NCI-H2081 (cell line): ENCODE measurements at regions not wholly inside any gene's neighbourhood (a gene's known extent, or its start where the extent isn't known, plus 50 kb on each side); places are given as distances from the start of the nearest gene placed in this dataset.
"Not testable (repeated sequence)": the region's sequence is repeated elsewhere in the genome, so short reads cannot be mapped to it uniquely, and the experiment has no call there.

Experiments
- DNase-seq, 2 experiments: peaks; one replicate each; lab custom pipeline; 2025; lab: John Stamatoyannopoulos, UW

GRCh38 chr16:52787709-52788108 is 240.8 kb upstream of the TOX3 start:
- no peak for DNase-seq

- no peak for DNase-seq
These were observed 239.1 kb upstream of the TOX3 start for GRCh38 chr16:52786091-52786490.

- no peak for DNase-seq
These were observed 238.7 kb upstream of the TOX3 start for GRCh38 chr16:52785653-52786052.

GRCh38 chr16:52783616-52784015 is 236.7 kb upstream of the TOX3 start:
- no peak for DNase-seq

- no peak for DNase-seq
These were observed 234.2 kb upstream of the TOX3 start for GRCh38 chr16:52781005-52781630.

GRCh38 chr16:52773026-52773425 is 226.1 kb upstream of the TOX3 start:
- no peak for DNase-seq

- DNase-seq, result peak in 1 of 2 experiments; percentile 1
These were observed 223.9 kb upstream of the TOX3 start for GRCh38 chr16:52770828-52771227.

GRCh38 chr16:52758473-52758855 is 211.5 kb upstream of the TOX3 start:
- peak in 1 of 2 experiments; percentile 18 for DNase-seq

- DNase-seq, result no peak
These were observed 211.0 kb upstream of the TOX3 start for GRCh38 chr16:52757746-52758472.

GRCh38 chr16:52756812-52757517 is 210.0 kb upstream of the TOX3 start:
- no peak for DNase-seq

GRCh38 chr16:52755396-52755795 is 208.5 kb upstream of the TOX3 start:
- no peak for DNase-seq

GRCh38 chr16:52751035-52751434 is 204.1 kb upstream of the TOX3 start:
- no peak for DNase-seq

GRCh38 chr16:52748741-52749140 is 201.8 kb upstream of the TOX3 start:
- no peak for DNase-seq

- DNase-seq, result no peak
These were observed 200.2 kb upstream of the TOX3 start for GRCh38 chr16:52747088-52747595.

GRCh38 chr16:52743707-52744106 is 196.8 kb upstream of the TOX3 start:
- DNase-seq, result no peak

- no peak for DNase-seq
These were observed 195.7 kb upstream of the TOX3 start for GRCh38 chr16:52742608-52743170.

GRCh38 chr16:52742052-52742451 is 195.1 kb upstream of the TOX3 start:
- DNase-seq, result no peak

- no peak for DNase-seq
These were observed 194.4 kb upstream of the TOX3 start for GRCh38 chr16:52741351-52741750.

GRCh38 chr16:52740766-52741165 is 193.8 kb upstream of the TOX3 start:
- peak in 1 of 2 experiments; percentile 38 for DNase-seq

- DNase-seq, result no peak
These were observed 193.4 kb upstream of the TOX3 start for GRCh38 chr16:52740333-52740732.

GRCh38 chr16:52738992-52739391 is 192.0 kb upstream of the TOX3 start:
- DNase-seq, result not testable (repeated sequence)

- no peak for DNase-seq
These were observed 184.4 kb upstream of the TOX3 start for GRCh38 chr16:52731219-52731875.
